ENCODE measurements at regions not wholly inside any gene's neighbourhood (a gene's known extent, or its start where the extent isn't known, plus 50 kb on each side); places are given as distances from the start of the nearest gene placed in this dataset.

- TF ChIP-seq, protein P1, sequence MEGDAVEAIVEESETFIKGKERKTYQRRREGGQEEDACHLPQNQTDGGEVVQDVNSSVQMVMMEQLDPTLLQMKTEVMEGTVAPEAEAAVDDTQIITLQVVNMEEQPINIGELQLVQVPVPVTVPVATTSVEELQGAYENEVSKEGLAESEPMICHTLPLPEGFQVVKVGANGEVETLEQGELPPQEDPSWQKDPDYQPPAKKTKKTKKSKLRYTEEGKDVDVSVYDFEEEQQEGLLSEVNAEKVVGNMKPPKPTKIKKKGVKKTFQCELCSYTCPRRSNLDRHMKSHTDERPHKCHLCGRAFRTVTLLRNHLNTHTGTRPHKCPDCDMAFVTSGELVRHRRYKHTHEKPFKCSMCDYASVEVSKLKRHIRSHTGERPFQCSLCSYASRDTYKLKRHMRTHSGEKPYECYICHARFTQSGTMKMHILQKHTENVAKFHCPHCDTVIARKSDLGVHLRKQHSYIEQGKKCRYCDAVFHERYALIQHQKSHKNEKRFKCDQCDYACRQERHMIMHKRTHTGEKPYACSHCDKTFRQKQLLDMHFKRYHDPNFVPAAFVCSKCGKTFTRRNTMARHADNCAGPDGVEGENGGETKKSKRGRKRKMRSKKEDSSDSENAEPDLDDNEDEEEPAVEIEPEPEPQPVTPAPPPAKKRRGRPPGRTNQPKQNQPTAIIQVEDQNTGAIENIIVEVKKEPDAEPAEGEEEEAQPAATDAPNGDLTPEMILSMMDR (IDR thresholded peaks at IDR 0.05): no peak
- TF ChIP-seq POLR2A (IDR thresholded peaks at IDR 0.05): no peak
These were observed 71.6 kb upstream of the C1orf21 start for GRCh38 chr1:184315254-184315653.

Measured in right lobe of liver (tissue), 4 donors.